ENCODE measurements at regions not wholly inside any gene's neighbourhood (a gene's known extent, or its start where the extent isn't known, plus 50 kb on each side); places are given as distances from the start of the nearest gene placed in this dataset.
"Not testable (repeated sequence)": the region's sequence is repeated elsewhere in the genome, so short reads cannot be mapped to it uniquely, and the experiment has no call there.

GRCh38 chr19:20482721-20483120 is 82.9 kb downstream of the ZNF737 start:
- no peak for DNase-seq

- no peak for DNase-seq
Observed at GRCh38 chr19:20481736-20482135, 83.8 kb downstream of the ZNF737 start.

DNA sequence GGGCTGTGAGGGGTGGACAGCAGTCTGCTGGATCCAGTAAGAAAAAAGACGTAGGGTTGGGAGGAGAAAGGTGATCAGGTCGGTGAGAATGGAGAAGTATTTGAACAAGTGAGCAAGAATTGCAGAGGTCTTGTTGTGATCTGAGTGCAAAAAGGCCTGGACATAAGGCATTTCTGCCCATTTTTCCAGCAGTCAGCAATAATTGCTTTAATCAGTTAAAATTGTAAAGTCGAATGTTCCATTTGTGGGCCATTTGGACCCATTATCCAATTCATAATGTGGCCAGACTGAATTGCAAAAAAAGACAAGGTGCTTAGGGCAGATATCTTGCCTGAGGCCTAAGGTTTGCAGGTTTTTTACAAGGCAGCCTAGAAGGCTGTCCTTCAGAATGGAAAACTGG is 86.1 kb downstream of the ZNF737 start:
- DNase-seq, result no peak

- DNase-seq, result no peak
Observed at GRCh38 chr19:20478936-20479335, 86.6 kb downstream of the ZNF737 start.

DNA sequence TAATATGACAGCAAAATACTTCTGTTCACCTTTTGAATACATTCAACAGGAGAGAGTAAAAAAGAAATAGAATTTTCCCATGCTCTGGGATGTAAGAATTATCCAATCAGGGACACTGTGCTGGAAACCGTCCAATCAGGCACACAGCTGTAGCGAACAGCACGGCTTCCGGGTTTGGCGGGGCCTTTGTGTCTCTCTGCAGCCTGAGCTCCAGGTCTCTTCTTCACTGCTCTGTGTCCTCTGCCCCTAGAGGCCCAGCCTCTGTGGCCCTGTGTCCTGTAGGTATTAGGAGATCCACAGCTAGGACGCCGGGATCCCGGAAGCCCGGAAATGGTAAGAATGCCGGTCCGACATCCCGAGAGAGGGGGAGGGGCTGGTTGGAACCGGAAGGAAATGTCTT is 92.7 kb downstream of the ZNF737 start:
- no peak for DNase-seq

DNA sequence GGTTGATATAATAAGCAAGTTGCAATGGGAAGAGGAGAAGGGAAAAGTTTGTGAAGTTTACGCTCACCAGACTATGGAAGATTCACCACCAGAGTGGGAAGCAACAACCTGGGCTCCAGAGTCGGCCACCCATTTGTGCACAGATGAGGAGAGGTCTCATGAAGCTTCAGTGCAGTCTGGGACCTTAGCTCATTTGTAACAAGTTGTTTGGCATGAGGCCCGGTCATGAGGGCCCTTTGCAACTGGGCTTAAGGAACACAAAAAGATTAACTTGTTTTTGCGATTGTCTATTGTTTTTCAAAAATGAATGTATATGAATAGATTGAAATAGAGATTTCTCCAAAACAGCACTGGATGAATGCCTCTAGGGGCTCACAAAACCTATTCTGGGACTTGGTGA is 94.2 kb downstream of the ZNF737 start:
- DNase-seq, result no peak

GRCh38 chr19:20470345-20471135 is 95.0 kb downstream of the ZNF737 start:
- no peak for DNase-seq

DNA sequence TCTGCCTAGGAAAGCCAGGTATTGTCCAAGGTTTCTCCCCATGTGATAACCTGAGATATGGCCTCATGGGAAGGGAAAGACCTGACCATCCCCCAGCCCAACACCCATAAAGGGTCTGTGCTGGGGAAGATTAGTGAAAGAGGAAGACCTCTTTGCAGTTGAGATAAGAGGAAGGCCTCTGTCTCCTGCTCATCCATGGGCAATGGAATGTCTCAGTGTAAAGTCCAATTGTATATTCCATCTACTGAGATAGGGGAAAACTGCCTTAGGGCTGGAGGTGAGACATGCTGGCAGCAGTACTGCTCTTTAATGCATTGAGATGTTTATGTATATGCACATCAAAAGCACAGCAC is 99.0 kb downstream of the ZNF737 start:
- DNase-seq, result not testable (repeated sequence)

GRCh38 chr19:20465922-20466637 is 99.5 kb downstream of the ZNF737 start:
- DNase-seq, result not testable (repeated sequence)

DNA sequence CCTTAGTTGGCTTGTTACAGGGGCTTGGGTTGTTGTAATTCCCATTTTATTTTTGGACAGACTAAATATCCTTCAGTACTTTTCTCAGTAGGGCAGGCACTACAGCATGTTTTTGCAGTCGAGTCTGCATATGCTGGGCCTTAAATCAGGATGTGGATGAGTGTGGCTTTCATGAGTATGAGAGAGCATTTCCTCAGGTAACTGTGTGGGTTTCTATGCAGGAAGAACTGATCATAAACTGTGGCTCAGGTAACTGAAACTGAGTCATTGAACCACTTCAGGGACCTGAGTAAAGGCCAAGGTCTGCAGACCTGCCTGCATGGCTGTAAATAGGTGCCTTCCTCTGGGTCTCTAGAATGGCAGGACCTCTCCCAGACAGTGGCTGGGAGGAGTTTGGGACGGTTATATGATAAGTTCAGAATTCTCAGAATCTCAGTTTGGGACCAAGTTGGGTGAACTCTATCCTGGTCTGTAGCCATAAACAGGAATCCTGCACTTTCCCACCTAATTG is 112.1 kb downstream of the ZNF737 start:
- no peak for DNase-seq

GRCh38 chr19:20444202-20444885 is 121.2 kb downstream of the ZNF737 start:
- DNase-seq, result no peak

GRCh38 chr19:20432266-20432842 is 133.2 kb downstream of the ZNF737 start:
- not testable (repeated sequence) for DNase-seq

- DNase-seq, result no peak
Observed at GRCh38 chr19:20431826-20432225, 133.8 kb downstream of the ZNF737 start.

GRCh38 chr19:20423381-20424197 is 142.0 kb downstream of the ZNF737 start:
- DNase-seq, result no peak

DNA sequence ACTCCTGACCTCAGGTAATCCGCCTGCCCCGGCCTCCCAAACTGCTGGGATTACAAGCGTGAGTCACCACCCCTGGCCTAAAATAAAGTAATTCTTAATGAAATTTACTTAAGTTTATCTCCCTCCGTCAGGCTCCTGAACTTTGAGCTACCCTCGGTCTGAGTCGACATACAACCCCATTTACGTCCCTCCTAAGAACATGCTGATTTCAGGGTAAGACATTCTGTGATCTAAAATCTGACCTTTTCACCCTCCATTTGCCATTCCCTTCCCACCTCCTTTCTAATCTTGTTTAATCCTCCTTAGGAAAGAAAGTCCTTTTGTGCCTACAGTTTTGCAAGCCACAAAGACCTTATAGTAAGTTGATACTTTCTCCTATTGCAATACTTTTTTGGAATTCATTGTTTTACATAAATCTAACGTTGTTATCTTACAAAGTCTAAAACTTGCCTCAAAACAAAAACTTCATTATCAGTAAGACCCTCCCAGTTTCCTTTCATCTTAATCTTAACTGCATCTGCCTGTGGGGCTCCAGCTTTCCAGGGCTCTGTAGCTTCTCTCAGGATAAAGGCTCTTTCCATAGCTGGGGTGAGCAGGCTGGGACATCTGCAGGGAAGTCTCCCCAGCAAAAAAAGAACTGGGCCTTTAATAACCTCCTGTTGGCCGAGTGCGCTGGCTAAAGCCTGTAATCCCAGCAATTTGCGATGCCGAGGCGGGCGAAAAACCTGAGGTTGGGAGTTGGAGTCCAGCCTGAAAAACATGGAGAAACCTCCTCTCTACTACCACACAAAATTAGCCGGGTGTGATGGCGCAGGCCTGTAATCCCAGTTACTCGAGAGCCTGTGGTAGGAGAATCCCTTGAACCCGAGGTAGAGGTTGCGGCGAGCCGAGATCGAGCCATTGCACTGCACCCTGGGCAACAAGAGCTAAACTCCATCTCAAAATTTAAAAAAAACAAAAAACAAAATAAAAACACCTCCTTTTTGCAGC is 143.1 kb downstream of the ZNF737 start:
- DNase-seq, result no peak

DNA sequence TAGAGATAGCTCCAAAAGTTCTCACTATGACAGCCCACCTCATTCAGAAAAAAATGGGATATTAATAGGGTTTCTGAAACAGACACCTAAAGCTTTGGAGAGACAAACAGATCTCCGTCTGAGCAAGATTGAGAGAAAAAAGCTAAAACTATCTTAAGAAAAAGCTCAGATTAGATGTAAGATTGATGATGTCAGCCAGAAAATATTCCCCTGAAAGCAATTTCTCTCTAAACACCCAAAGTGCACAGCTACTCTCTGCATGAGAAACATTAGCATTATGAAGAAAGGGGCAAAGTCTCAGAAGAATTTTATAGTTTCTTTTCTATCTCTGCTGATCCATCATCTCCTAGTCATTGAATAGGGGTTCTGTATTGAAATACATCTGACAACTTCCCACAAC is 148.9 kb downstream of the ZNF737 start:
- DNase-seq, result no peak

DNA sequence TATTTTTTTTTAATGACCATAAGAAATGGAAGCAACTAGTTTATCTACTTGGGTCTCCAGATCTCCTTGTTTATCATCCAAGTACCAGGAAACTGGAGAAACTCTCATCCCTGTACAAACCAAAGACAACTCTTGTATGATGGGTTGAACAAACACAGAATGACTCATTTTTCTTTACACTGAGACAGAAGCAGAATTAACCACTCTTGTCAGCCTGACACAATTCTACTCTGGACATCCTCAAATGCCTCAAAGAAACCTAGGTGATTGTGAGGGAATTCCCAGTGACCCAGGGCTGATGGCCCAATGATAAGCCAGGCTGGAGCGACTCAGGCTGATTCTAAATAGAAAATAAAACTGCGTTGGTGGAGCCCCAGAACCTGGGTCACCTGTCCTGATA is 151.5 kb downstream of the ZNF737 start:
- DNase-seq, result no peak

GRCh38 chr19:20413705-20414104 is 151.9 kb downstream of the ZNF737 start:
- DNase-seq, result no peak

DNA sequence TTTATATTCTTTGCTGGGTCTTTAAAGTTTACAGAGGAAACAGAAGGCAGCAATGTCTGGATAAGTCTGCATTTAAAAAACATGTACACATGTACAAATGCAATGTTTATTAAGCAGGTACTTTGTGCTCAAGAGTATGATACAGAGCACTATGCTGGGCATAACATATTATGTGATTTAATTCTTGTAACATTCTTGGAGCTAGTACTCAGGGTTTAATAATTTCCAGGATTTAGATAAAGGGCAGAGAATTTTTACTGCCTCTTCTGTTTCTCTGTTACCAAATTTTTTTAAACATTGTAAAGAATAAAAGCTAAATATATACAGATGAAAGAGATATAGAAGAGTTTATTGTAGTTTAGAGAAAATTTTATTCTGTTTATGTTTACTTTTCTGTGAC is 152.7 kb downstream of the ZNF737 start:
- DNase-seq, result no peak

GRCh38 chr19:20397292-20397691 is 168.3 kb downstream of the ZNF737 start:
- no peak for DNase-seq

- no peak for DNase-seq
Observed at GRCh38 chr19:20388706-20389225, 176.8 kb downstream of the ZNF737 start.
